CD14-positive monocyte (primary cell): ENCODE measurements at regions not wholly inside any gene's neighbourhood (a gene's known extent, or its start where the extent isn't known, plus 50 kb on each side); places are given as distances from the start of the nearest gene placed in this dataset.

ENCODE experiments used
- DNase-seq, 3 donors: peaks; one replicate each; pipeline ENCODE4 v3.0.0-alpha.2; 2011 to 2022
- H2AFZ ChIP-seq: 2 replicates; pipeline ENCODE4 v1.6.0; 2012; ENCODE audit warnings: mild to moderate bottlenecking, low read depth, low read length, inconsistent platforms; ENCODE audit not compliant: insufficient read depth, poor library complexity, severe bottlenecking
- H3K27ac ChIP-seq, 2 donors: 1 replicate in 1 of 2; 2 replicates in 1 of 2; pipeline ENCODE4 v1.5.1; 2012 to 2013; ENCODE audit warnings: low read length in 2 of 2, control low read depth in 1 of 2, inconsistent platforms in 1 of 2, low read depth in 1 of 2, mild to moderate bottlenecking in 1 of 2
- H3K27me3 ChIP-seq, 2 donors: one replicate each; pipeline versions ENCODE4 v1.6.0 to v1.6.1; 2011 to 2013; ENCODE audit warnings: low read length in 2 of 2; ENCODE audit not compliant: control insufficient read depth in 2 of 2, insufficient read depth in 2 of 2
- H3K36me3 ChIP-seq, 2 donors: replicated peaks in 1 of 2; 1 replicate in 1 of 2; 2 replicates in 1 of 2; pipeline versions ENCODE4 v1.5.1 to v1.6.1; 2012 to 2013; ENCODE audit warnings: low read length in 2 of 2, control low read depth in 1 of 2, inconsistent platforms in 1 of 2, mild to moderate bottlenecking in 1 of 2; ENCODE audit not compliant: insufficient read depth in 2 of 2, control insufficient read depth in 1 of 2
- H3K4me1 ChIP-seq, 2 donors: 1 replicate in 1 of 2; 2 replicates in 1 of 2; pipeline versions ENCODE4 v1.5.1 to v1.6.1; 2012 to 2013; ENCODE audit warnings: low read length in 2 of 2, control low read depth in 1 of 2, inconsistent platforms in 1 of 2, mild to moderate bottlenecking in 1 of 2, moderate library complexity in 1 of 2; ENCODE audit not compliant: insufficient read depth in 2 of 2, control insufficient read depth in 1 of 2
- H3K4me2 ChIP-seq: replicated peaks from 2 replicates; pipeline ENCODE3; 2012; ENCODE audit warnings: low read length, moderate library complexity, mild to moderate bottlenecking; ENCODE audit not compliant: poor library complexity, severe bottlenecking; ENCODE audit errors: extremely low read depth
- H3K4me3 ChIP-seq, 3 experiments: fragments of 200-600 bp in 1 of 3; sonication (generic) in 1 of 3; replicated peaks in 1 of 3; 1 replicate in 2 of 3; 2 replicates in 1 of 3; pipeline ENCODE4 v1.5.1; 2011 to 2013; ENCODE audit warnings: low read length in 3 of 3, mild to moderate bottlenecking in 3 of 3, control low read depth in 2 of 3, low read depth in 2 of 3, inconsistent platforms in 1 of 3, moderate library complexity in 1 of 3
- H3K79me2 ChIP-seq: 2 replicates; pipeline ENCODE4 v1.6.0; 2012; ENCODE audit warnings: mild to moderate bottlenecking, control low read depth, inconsistent platforms, low read length, moderate library complexity; ENCODE audit not compliant: insufficient read depth
- H3K9ac ChIP-seq: 2 replicates; pipeline ENCODE4 v1.6.0; 2017; ENCODE audit warnings: low read length, mild to moderate bottlenecking; ENCODE audit not compliant: insufficient read depth, poor library complexity, severe bottlenecking
- H3K9me3 ChIP-seq, 2 donors: replicated peaks in 1 of 2; 1 replicate in 1 of 2; 2 replicates in 1 of 2; pipeline versions ENCODE4 v1.5.1 to v1.6.1; 2012 to 2013; ENCODE audit warnings: low read length in 2 of 2, control low read depth in 1 of 2; ENCODE audit not compliant: control insufficient read depth in 1 of 2, insufficient read depth in 1 of 2
- H4K20me1 ChIP-seq: 2 replicates; pipeline ENCODE4 v1.6.0; 2012; ENCODE audit warnings: mild to moderate bottlenecking, low read length, control low read depth, moderate library complexity; ENCODE audit not compliant: insufficient read depth
- H3K27ac Mint-ChIP-seq, 7 donors: one replicate each; pipeline ENCODE4 v1.8.0; 2020; ENCODE audit warnings: mild to moderate bottlenecking in 7 of 7, mixed read lengths in 7 of 7, moderate library complexity in 6 of 7, inconsistent platforms in 2 of 7
- H3K27me3 Mint-ChIP-seq, 3 donors: one replicate each; pipeline ENCODE4 v1.8.0; 2021 to 2022; ENCODE audit warnings: low read depth in 3 of 3, mild to moderate bottlenecking in 3 of 3, mixed read lengths in 3 of 3, moderate library complexity in 3 of 3, inconsistent platforms in 1 of 3
- H3K36me3 Mint-ChIP-seq, 2 donors: one replicate each; pipeline ENCODE4 v1.8.0; 2020; ENCODE audit warnings: mixed read lengths in 2 of 2, inconsistent platforms in 1 of 2, mild to moderate bottlenecking in 1 of 2
- H3K4me1 Mint-ChIP-seq: one replicate; pipeline ENCODE4 v1.8.0; 2020; ENCODE audit warnings: mild to moderate bottlenecking, mixed read lengths
- H3K4me3 Mint-ChIP-seq, 2 donors: one replicate each; pipeline ENCODE4 v1.8.0; 2020; ENCODE audit warnings: mild to moderate bottlenecking in 2 of 2, mixed read lengths in 2 of 2, moderate library complexity in 1 of 2
- H3K9me3 Mint-ChIP-seq, 7 donors: one replicate each; pipeline ENCODE4 v1.8.0; 2020 to 2022; ENCODE audit warnings: mixed read lengths in 7 of 7, mild to moderate bottlenecking in 6 of 7, moderate library complexity in 6 of 7, inconsistent platforms in 2 of 7
- CTCF ChIP-seq: fragments of 200-600 bp; IDR thresholded peaks from one replicate; pipeline ENCODE4 v1.8.0; 2022; ENCODE audit warnings: antibody characterized with exemption, mild to moderate bottlenecking
- WGBS: methylation state at CpG from one replicate; pipeline ENCODE4 v1.1.5; 2013; ENCODE audit warnings: missing lambda C conversion rate; ENCODE audit not compliant: insufficient coverage; 5-methylcytosine and 5-hydroxymethylcytosine counted together
- intact Hi-C, 2 donors: fragments of 100-400 bp; cut with micrococcal nuclease; formaldehyde crosslinking; loops; one replicate each; pipeline versions ENCODE4 v1.15.0 to v1.15.1; 2023

- TF ChIP-seq CTCF: no peak
- Histone ChIP-seq H3K27ac (no peak overlapping the region), H3K79me2 (no peaks in the 10 kb centered on the region), H3K4me3 (no peak overlapping the region), H3K36me3 (no peaks in the 10 kb centered on the region), H3K4me2 (no peak overlapping the region), H2AFZ (no peak overlapping the region), H3K4me1 (no peaks in the 10 kb centered on the region), H4K20me1 (no peaks in the 10 kb centered on the region), H3K9me3 (no peaks in the 10 kb centered on the region), H3K27me3 (no peaks in the 10 kb centered on the region), H3K9ac (no peak overlapping the region)
- Mint-ChIP-seq H3K4me1 (no peaks in the 10 kb centered on the region), H3K36me3 (no peaks in the 10 kb centered on the region), H3K27me3 (no peaks in the 10 kb centered on the region), H3K4me3 (no peak overlapping the region), H3K9me3 (peaks cover 0 to 2% (median 0%) of the 10 kb centered on the region in 7 donors), H3K27ac (no peak overlapping the region)
- no CpG with 5 or more reads among the region's 1 CpG for WGBS
- intact Hi-C loops: no loop called here
- DNase-seq: no peak
Measured at GRCh38 chr13:62847520-62847919, 1431.9 kb upstream of the PCDH20 start.

- no peaks in the 10 kb centered on the region for H3K27me3 Mint-ChIP-seq
- intact Hi-C loops: no loop called here
- no peak overlapping the region for H3K9ac ChIP-seq
- H3K4me1 ChIP-seq: no peaks in the 10 kb centered on the region
- H3K4me3 ChIP-seq: no peak overlapping the region
- no peak overlapping the region for H3K27ac Mint-ChIP-seq
- no peaks in the 10 kb centered on the region for H3K36me3 Mint-ChIP-seq
- WGBS: no CpG with 5 or more reads among the region's 2 CpGs
- no peaks in the 10 kb centered on the region for H3K4me1 Mint-ChIP-seq
- no peaks in the 10 kb centered on the region for H3K36me3 ChIP-seq
- H3K4me3 Mint-ChIP-seq: no peak overlapping the region
- H3K9me3 Mint-ChIP-seq: peaks cover 0 to 2% (median 0%) of the 10 kb centered on the region in 7 donors
- no peaks in the 10 kb centered on the region for H3K27me3 ChIP-seq
- no peaks in the 10 kb centered on the region for H4K20me1 ChIP-seq
- H3K9me3 ChIP-seq: no peaks in the 10 kb centered on the region
- H3K79me2 ChIP-seq: no peaks in the 10 kb centered on the region
- no peak for TF ChIP-seq CTCF
- H2AFZ ChIP-seq: no peak overlapping the region
- no peak for DNase-seq
- H3K4me2 ChIP-seq: no peak overlapping the region
- no peak overlapping the region for H3K27ac ChIP-seq
Measured at GRCh38 chr13:62846302-62846701, 1430.7 kb upstream of the PCDH20 start.
